Epithelial cell of proximal tubule (primary cell): ENCODE measurements at regions not wholly inside any gene's neighbourhood (a gene's known extent, or its start where the extent isn't known, plus 50 kb on each side); places are given as distances from the start of the nearest gene placed in this dataset.

Experiments
- DNase-seq: peaks from one replicate; pipeline ENCODE4 v3.0.0-alpha.2; 2011; ENCODE audit warnings: low read depth
- H3K4me3 ChIP-seq: 2 replicates; pipeline ENCODE4 v1.5.1; 2011; ENCODE audit warnings: low read depth, mild to moderate bottlenecking, low read length
- TF ChIP-seq, protein P1 (sequence below): conservative IDR thresholded peaks from 2 replicates; pipeline ENCODE4 v1.5.1; 2012; ENCODE audit warnings: low read depth, mild to moderate bottlenecking, low read length

DNA sequence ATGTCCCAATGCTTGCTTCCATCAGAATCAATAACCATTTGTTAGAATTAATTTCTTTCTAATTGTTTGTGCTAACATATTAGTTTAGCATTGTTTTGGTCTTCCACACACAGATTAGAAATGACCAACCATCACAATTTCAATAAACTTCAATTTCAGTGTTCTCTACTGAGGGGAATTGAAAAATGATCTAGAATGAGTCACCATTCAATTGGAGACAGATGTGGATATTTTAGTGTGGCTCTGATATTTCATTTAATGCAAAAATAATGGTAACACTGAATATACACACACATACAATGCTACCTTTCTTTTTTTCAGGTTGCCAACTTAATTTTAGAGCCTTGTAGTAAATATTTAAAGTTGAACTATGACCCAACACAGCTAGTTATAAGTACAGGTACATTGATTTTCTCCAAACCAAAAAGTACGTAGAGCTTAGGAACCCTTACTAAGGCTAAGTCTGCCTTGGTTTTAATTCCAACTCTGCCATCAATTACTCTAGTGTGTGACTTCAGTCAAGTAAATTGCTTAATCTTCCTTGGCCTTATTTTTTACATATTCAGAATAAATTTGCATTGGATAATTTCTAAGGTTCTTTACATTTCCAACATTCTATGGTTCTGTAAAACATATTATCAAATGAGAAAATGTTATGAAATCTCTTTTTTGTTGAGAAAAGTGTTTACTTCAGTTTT is 143.9 kb downstream of the DMRTA1 start:
- DNase-seq, result no peak
- H3K4me3 ChIP-seq, result no peak overlapping the region
- TF ChIP-seq, protein P1, sequence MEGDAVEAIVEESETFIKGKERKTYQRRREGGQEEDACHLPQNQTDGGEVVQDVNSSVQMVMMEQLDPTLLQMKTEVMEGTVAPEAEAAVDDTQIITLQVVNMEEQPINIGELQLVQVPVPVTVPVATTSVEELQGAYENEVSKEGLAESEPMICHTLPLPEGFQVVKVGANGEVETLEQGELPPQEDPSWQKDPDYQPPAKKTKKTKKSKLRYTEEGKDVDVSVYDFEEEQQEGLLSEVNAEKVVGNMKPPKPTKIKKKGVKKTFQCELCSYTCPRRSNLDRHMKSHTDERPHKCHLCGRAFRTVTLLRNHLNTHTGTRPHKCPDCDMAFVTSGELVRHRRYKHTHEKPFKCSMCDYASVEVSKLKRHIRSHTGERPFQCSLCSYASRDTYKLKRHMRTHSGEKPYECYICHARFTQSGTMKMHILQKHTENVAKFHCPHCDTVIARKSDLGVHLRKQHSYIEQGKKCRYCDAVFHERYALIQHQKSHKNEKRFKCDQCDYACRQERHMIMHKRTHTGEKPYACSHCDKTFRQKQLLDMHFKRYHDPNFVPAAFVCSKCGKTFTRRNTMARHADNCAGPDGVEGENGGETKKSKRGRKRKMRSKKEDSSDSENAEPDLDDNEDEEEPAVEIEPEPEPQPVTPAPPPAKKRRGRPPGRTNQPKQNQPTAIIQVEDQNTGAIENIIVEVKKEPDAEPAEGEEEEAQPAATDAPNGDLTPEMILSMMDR, result no peak

- TF ChIP-seq, protein P1, result no peak
- no peak for DNase-seq
- H3K4me3 ChIP-seq, result no peak overlapping the region
These were observed 149.2 kb downstream of the DMRTA1 start for GRCh38 chr9:22595805-22596204.

- TF ChIP-seq, protein P1, result no peak
- DNase-seq, result no peak
- H3K4me3 ChIP-seq, result no peak overlapping the region
These were observed 170.5 kb downstream of the DMRTA1 start for GRCh38 chr9:22617156-22617555.

- no peak overlapping the region for H3K4me3 ChIP-seq
- DNase-seq, result no peak
- TF ChIP-seq, protein P1, result no peak
These were observed 176.2 kb downstream of the DMRTA1 start for GRCh38 chr9:22622815-22623214.

- no peak overlapping the region for H3K4me3 ChIP-seq
- no peak for DNase-seq
- TF ChIP-seq, protein P1, result no peak
These were observed 176.6 kb downstream of the DMRTA1 start for GRCh38 chr9:22623236-22623635.

GRCh38 chr9:22625540-22625939 is 178.9 kb downstream of the DMRTA1 start:
- no peak for DNase-seq
- H3K4me3 ChIP-seq, result no peak overlapping the region
- TF ChIP-seq, protein P1, result no peak

GRCh38 chr9:22643541-22643940 is 196.9 kb downstream of the DMRTA1 start:
- no peak for DNase-seq

More at GRCh38 chr9:22643541-22643940, 196.9 kb downstream of the DMRTA1 start:
- TF ChIP-seq, protein P1, result no peak
- no peak overlapping the region for H3K4me3 ChIP-seq
